ENCODE measurements at regions not wholly inside any gene's neighbourhood (a gene's known extent, or its start where the extent isn't known, plus 50 kb on each side); places are given as distances from the start of the nearest gene placed in this dataset.

DNA sequence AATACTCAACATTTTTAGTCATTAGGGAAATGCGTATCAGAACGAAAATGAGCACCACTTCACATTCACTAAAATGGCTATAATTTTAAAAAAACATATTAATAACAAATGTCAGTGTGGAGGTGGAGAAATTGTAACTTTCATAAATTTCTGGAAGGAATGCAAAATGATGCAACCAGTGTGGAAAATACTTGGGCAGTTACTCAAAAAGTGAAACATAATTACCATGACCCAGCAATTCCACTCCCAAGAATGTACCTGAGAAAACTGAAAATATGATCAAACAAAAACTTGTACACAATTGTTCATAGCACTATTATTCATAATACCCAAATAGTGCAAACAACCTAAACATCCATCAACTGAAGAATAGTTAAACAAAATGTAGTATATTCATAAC, 76.1 kb upstream of the FAM241A start:
- TF ChIP-seq MAFK (IDR thresholded peaks at IDR 0.05; ENCODE audit: low read depth, low read length) (no peak), EZH2 (IDR thresholded peaks at IDR 0.05; ENCODE audit: low read depth, low read length, severe bottlenecking) (no peak), CREB1 (IDR thresholded peaks at IDR 0.05) (no peak), SP2 (IDR thresholded peaks at IDR 0.05; ENCODE audit: low read length) (no peak), ZNF274 (IDR thresholded peaks at IDR 0.05; ENCODE audit: borderline replicate concordance, extremely low read depth, low read length) (no peak), RXRA (IDR thresholded peaks at IDR 0.05; ENCODE audit: insufficient read depth, low read depth, low read length) (no peak), CEBPB (IDR thresholded peaks at IDR 0.05; ENCODE audit: low read depth, low read length) (no peak), USF2 (IDR thresholded peaks at IDR 0.05; ENCODE audit: low read length) (no peak), CHD2 (IDR thresholded peaks at IDR 0.05; ENCODE audit: low read length) (no peak), POLR2A (IDR thresholded peaks at IDR 0.05; ENCODE audit: control extremely low read depth in 1 of 2, low read depth in 2 of 2, low read length in 2 of 2) (no peak), CTCF (IDR thresholded peaks at IDR 0.05; ENCODE audit: control extremely low read depth in 1 of 3, insufficient read depth in 1 of 3, low read depth in 1 of 3, low read length in 3 of 3) (no peak)
